Osteoblast (primary cell): ENCODE measurements at regions not wholly inside any gene's neighbourhood (a gene's known extent, or its start where the extent isn't known, plus 50 kb on each side); places are given as distances from the start of the nearest gene placed in this dataset.

Experiments
- DNase-seq: peaks from one replicate; pipeline ENCODE4 v3.0.0; 2011; ENCODE audit warnings: low spot score, mixed read lengths; ENCODE audit not compliant: insufficient read length; ENCODE audit errors: missing footprints
- H2AFZ ChIP-seq: 2 replicates; pipeline ENCODE4 v1.6.0; 2011; ENCODE audit warnings: mild to moderate bottlenecking, low read length
- H3K27ac ChIP-seq: 2 replicates; pipeline ENCODE4 v1.5.1; 2011; ENCODE audit warnings: mild to moderate bottlenecking, low read depth, low read length, moderate library complexity
- H3K27me3 ChIP-seq: 2 replicates; pipeline ENCODE4 v1.6.0; 2012; ENCODE audit warnings: mild to moderate bottlenecking, control low read depth, inconsistent platforms, low read length, moderate library complexity; ENCODE audit not compliant: insufficient read depth
- H3K36me3 ChIP-seq: 2 replicates; pipeline ENCODE4 v1.5.1; 2011; ENCODE audit warnings: mild to moderate bottlenecking, low read length, control low read depth, moderate library complexity; ENCODE audit not compliant: insufficient read depth
- H3K4me1 ChIP-seq: 2 replicates; pipeline ENCODE4 v1.5.1; 2011; ENCODE audit warnings: mild to moderate bottlenecking, low read length, control low read depth, moderate library complexity; ENCODE audit not compliant: insufficient read depth
- H3K4me2 ChIP-seq: 2 replicates; pipeline ENCODE4 v1.6.0; 2011; ENCODE audit warnings: mild to moderate bottlenecking, low read length; ENCODE audit not compliant: insufficient read depth
- H3K4me3 ChIP-seq: fragments of 200-600 bp; sonication (generic); 3 replicates; pipeline ENCODE4 v1.5.1; 2012; ENCODE audit warnings: mild to moderate bottlenecking, low read length, inconsistent platforms; ENCODE audit not compliant: insufficient read depth
- H3K79me2 ChIP-seq: 2 replicates; pipeline ENCODE4 v1.6.0; 2012; ENCODE audit warnings: mild to moderate bottlenecking, low read length, control low read depth, inconsistent platforms; ENCODE audit not compliant: insufficient read depth
- H3K9me3 ChIP-seq: 2 replicates; pipeline ENCODE4 v1.5.1; 2011; ENCODE audit warnings: low read depth, low read length, control low read depth
- H4K20me1 ChIP-seq: 2 replicates; pipeline ENCODE4 v1.6.0; 2012; ENCODE audit warnings: mild to moderate bottlenecking, low read length, control low read depth; ENCODE audit not compliant: insufficient read depth
- CTCF ChIP-seq: IDR thresholded peaks from 2 replicates; pipeline ENCODE4 v1.5.1; 2011; ENCODE audit warnings: mild to moderate bottlenecking, low read depth, low read length, moderate library complexity; ENCODE audit errors: extremely low read depth

- Histone ChIP-seq H3K27me3 (no peaks in the 10 kb centered on the region), H3K9me3 (no peaks in the 10 kb centered on the region), H3K4me3 (no peak overlapping the region), H3K36me3 (no peaks in the 10 kb centered on the region), H3K4me2 (no peak overlapping the region), H3K79me2 (no peaks in the 10 kb centered on the region), H4K20me1 (no peaks in the 10 kb centered on the region), H2AFZ (no peak overlapping the region), H3K27ac (no peak overlapping the region), H3K4me1 (peaks cover 6% of the 10 kb centered on the region)
- no peak for DNase-seq
- no peak for TF ChIP-seq CTCF
Observed at GRCh38 chr11:92623055-92623454, 346.4 kb upstream of the MTNR1B start.

- Histone ChIP-seq H4K20me1 (no peaks in the 10 kb centered on the region), H3K27ac (no peak overlapping the region), H3K27me3 (no peaks in the 10 kb centered on the region), H3K9me3 (no peaks in the 10 kb centered on the region), H3K36me3 (no peaks in the 10 kb centered on the region), H3K4me3 (no peak overlapping the region), H3K4me2 (no peak overlapping the region), H2AFZ (no peak overlapping the region), H3K79me2 (no peaks in the 10 kb centered on the region), H3K4me1 (peaks cover 14% of the 10 kb centered on the region)
- DNase-seq: no peak
- TF ChIP-seq CTCF: no peak
Observed at GRCh38 chr11:92625894-92626293, 343.6 kb upstream of the MTNR1B start.

GRCh38 chr11:92626624-92627023 lies 342.8 kb upstream of the MTNR1B start:
- Histone ChIP-seq H3K9me3 (no peaks in the 10 kb centered on the region), H3K4me3 (no peak overlapping the region), H3K27ac (no peak overlapping the region), H3K4me1 (peaks cover 14% of the 10 kb centered on the region), H3K27me3 (no peaks in the 10 kb centered on the region), H3K4me2 (no peak overlapping the region), H2AFZ (no peak overlapping the region), H3K36me3 (no peaks in the 10 kb centered on the region), H4K20me1 (no peaks in the 10 kb centered on the region), H3K79me2 (no peaks in the 10 kb centered on the region)
- DNase-seq: no peak
- no peak for TF ChIP-seq CTCF

GRCh38 chr11:92627615-92628256 lies 341.7 kb upstream of the MTNR1B start:
- no peak overlapping the region for H3K4me3 ChIP-seq
- no peak for TF ChIP-seq CTCF
- peak overlapping the region; percentile 15 for H3K4me2 ChIP-seq
- H3K27me3 ChIP-seq: no peaks in the 10 kb centered on the region
- H2AFZ ChIP-seq: peak overlapping the region; percentile 30
- H3K4me1 ChIP-seq: peaks cover 14% of the 10 kb centered on the region
- DNase-seq: peak; percentile 82
- no peaks in the 10 kb centered on the region for H3K79me2 ChIP-seq
- no peaks in the 10 kb centered on the region for H3K36me3 ChIP-seq
- no peaks in the 10 kb centered on the region for H4K20me1 ChIP-seq
- H3K9me3 ChIP-seq: no peaks in the 10 kb centered on the region
- peak overlapping the region; percentile 75 for H3K27ac ChIP-seq
